Sciatic nerve (tissue), 2 donors: ENCODE measurements at regions not wholly inside any gene's neighbourhood (a gene's known extent, or its start where the extent isn't known, plus 50 kb on each side); places are given as distances from the start of the nearest gene placed in this dataset.
"Not testable (repeated sequence)": the region's sequence is repeated elsewhere in the genome, so short reads cannot be mapped to it uniquely, and the experiment has no call there.

Experiments used
- ATAC-seq: fragments of 200-7000 bp; cut with Tn5 transposase; one replicate; pipeline ENCODE4 v1.9.1; 2020; ENCODE audit warnings: mild to moderate bottlenecking, moderate library complexity
- DNase-seq: peaks from one replicate; pipeline ENCODE4 v3.0.0-alpha.2; 2020; ENCODE audit warnings: low spot score
- intact Hi-C: fragments of 100-400 bp; cut with DNase I; formaldehyde crosslinking; loops from one replicate; pipeline ENCODE4 v1.14.2; 2022
- donor health status: DM: no; HTN: no; CAD: no.
- donor health status: DM: no; HTN: no; CAD: no.

DNA sequence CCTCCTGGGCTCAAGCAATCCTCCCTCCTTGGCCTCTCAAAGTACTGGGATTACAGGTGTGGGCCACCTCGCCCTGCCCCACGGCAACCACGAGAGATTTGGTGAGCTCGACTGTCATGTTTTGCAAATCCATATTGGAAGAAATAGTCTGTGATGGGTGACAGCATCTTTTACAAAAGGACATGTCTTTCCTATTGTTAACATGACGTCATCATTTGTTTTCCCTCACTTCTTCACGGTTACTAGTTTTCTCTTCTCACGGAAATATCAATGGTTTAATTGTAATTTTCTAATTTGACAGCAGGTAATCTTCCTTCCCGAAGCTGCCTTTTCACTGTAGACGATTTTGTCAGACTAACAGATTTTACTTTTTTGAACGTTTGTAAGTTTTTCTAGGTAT lies 110.8 kb upstream of the GREM2 start:
- ATAC-seq (no peak), DNase-seq (no peak)
- intact Hi-C loops: no loop called here

GRCh38 chr1:240720976-240721375 lies 109.0 kb upstream of the GREM2 start:
- ATAC-seq: no peak
- no peak for DNase-seq
- intact Hi-C loops: loop anchor here (2.0 kb wide), 1 partner anchor 240 kb away; no protein-coding TSS in a partner anchor

GRCh38 chr1:240719953-240720700 lies 108.2 kb upstream of the GREM2 start:
- intact Hi-C loops: loop anchor here (2.0 kb wide), 1 partner anchor 239 kb away; no protein-coding TSS in a partner anchor
- ATAC-seq (peak; percentile 73), DNase-seq (no peak)

- intact Hi-C loops, DNase-seq, ATAC-seq: not testable (repeated sequence)
Measured at GRCh38 chr1:240716538-240716937, 104.6 kb upstream of the GREM2 start.

DNA sequence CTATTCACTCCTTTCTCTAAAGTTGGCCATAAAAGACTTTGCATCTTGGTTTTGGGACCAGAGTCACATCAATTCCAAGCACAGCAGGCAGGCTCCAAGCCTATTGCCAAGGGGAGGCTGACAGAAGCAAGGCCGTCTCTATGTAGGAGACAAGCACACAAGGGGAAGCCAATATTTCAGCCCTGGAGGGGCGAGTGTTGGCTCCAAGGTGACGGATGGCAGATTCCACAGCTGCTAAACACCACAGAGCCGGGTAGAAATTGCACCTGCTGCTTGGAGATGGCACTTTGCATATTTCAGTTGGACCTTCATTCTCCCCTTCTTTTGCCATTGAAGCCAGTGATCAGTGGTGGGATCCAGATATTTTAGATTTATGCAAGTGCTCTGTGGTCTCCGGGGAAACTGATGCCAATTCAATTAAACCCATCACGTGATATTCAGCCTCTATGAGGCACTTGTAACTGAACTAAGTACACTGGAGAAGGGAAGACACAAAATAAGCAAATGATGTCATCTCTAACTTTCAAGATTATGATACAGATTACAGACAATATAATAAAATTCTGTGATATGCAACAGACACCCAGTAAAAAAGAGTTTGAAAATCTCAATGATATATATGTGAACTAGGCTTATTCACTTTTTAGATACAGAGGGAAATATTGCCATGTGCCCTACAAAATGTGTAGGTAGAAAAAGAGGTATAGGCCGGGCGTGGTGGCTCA lies 102.8 kb upstream of the GREM2 start:
- no peak for DNase-seq
- intact Hi-C loops: no loop called here
- ATAC-seq: no peak

- no peak for ATAC-seq
- intact Hi-C loops: no loop called here
- DNase-seq: no peak
Measured at GRCh38 chr1:240712014-240712731, 100.2 kb upstream of the GREM2 start.

- ATAC-seq (no peak), DNase-seq (no peak)
- intact Hi-C loops: no loop called here
Measured at GRCh38 chr1:240711020-240711419, 99.1 kb upstream of the GREM2 start.

DNA sequence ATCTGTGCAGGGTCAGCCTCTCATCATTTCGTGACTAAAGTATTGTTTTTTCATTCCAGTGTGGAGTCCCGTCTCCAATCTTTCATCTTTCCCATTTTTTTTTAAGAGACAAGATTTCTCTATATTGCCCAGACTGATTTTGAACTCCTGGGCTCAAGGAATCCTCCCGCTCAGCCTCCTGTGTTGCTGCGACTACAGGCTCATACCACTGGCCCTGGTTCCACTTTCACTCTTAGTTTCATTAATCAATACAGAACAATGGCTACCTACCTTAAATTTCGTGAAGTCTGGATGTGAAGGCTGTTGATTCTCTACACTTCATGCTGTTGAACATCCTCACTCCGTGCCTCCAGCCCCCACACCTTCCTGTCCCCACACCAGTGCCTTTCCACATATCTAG lies 97.7 kb upstream of the GREM2 start:
- no peak for DNase-seq
- no peak for ATAC-seq
- intact Hi-C loops: no loop called here

DNA sequence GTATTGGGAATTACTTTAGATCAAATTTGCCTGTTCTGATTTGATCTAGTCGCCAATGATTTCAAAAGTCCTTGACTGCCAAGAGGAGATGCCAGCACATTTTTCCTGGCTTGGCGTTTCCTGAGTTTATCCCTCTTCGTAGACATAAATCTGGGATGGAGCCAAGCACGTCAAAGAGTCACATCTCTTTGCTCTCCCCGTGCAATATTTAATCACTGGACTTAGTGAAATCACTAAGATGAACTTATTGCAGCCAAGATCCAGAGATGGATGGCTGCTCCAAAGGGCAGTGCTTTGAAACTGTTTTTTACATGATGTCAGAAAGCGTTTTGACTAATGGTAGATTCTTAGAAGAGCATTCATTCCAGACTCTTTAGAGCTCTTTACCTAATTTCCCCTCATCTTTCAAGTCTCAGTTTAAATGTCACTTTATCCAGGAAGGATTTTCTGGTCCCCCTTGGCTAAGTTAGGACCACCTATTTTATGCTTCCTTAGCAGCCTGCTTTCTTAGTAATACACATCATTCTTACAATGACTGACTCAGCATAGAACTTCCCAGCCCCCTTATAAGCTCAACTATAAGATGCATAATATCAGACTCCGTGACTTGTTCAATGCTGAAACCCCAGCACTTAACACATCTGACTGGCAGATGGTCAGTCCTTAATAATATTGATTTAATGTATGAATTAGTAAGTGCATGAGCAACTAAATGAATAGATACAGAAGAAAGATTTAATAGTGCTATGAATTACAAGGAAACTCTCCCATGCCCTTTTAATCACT lies 94.4 kb upstream of the GREM2 start:
- DNase-seq (no peak), ATAC-seq (peak; percentile 72)

GRCh38 chr1:240705579-240705978 lies 93.6 kb upstream of the GREM2 start:
- no peak for DNase-seq
- intact Hi-C loops: no loop called here
- peak; percentile 68 for ATAC-seq

More for the DNA sequence above, 94.4 kb upstream of the GREM2 start:
- intact Hi-C loops: no loop called here

GRCh38 chr1:240701412-240701811 lies 89.5 kb upstream of the GREM2 start:
- no peak for DNase-seq
- intact Hi-C loops: no loop called here
- peak; percentile 80 for ATAC-seq

- DNase-seq (no peak), ATAC-seq (no peak)
- intact Hi-C loops: no loop called here
Measured at GRCh38 chr1:240695416-240695815, 83.5 kb upstream of the GREM2 start.

DNA sequence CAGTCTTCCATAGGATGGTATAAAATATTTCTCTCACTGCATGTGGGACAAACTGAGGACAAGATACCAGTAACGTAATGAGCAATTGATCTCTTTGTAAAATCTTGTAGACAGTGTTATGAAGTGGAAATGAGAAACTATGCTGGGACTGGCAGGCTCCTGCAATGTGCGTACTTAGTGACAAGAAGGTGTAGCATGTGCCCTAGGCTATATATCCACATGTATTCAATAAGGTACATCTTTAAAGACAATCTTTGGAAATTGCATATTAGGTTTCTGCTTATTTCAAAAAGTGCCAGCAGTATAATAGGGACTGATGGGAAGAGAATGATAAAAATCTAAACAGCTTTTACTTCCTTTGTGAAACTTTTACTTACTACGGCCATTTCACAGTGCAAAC lies 81.9 kb upstream of the GREM2 start:
- intact Hi-C loops: loop anchor here (5.0 kb wide), 1 partner anchor 502 kb away; no protein-coding TSS in a partner anchor
- ATAC-seq: no peak

GRCh38 chr1:240693036-240693435 lies 81.1 kb upstream of the GREM2 start:
- DNase-seq (no peak), ATAC-seq (no peak)
- intact Hi-C loops: loop anchor here (5.0 kb wide), 1 partner anchor 501 kb away; no protein-coding TSS in a partner anchor

More for the DNA sequence above, 81.9 kb upstream of the GREM2 start:
- no peak for DNase-seq

GRCh38 chr1:240691909-240692705 lies 80.2 kb upstream of the GREM2 start:
- intact Hi-C loops: loop anchor here (5.0 kb wide), 1 partner anchor 500 kb away; no protein-coding TSS in a partner anchor
- DNase-seq: peak; percentile 63
- ATAC-seq: peak; percentile 88

- no peak for ATAC-seq
- intact Hi-C loops: loop anchor here (5.0 kb wide), 1 partner anchor 499 kb away; no protein-coding TSS in a partner anchor
- no peak for DNase-seq
Measured at GRCh38 chr1:240691501-240691900, 79.5 kb upstream of the GREM2 start.

- ATAC-seq (no peak), DNase-seq (no peak)
- intact Hi-C loops: no loop called here
Measured at GRCh38 chr1:240687820-240688219, 75.9 kb upstream of the GREM2 start.

GRCh38 chr1:240683576-240683975 lies 71.6 kb upstream of the GREM2 start:
- ATAC-seq (peak; percentile 96), DNase-seq (peak; percentile 63)
- intact Hi-C loops: no loop called here
